Ishikawa (cell line): ENCODE measurements at regions not wholly inside any gene's neighbourhood (a gene's known extent, or its start where the extent isn't known, plus 50 kb on each side); places are given as distances from the start of the nearest gene placed in this dataset.
A peak's percentile ranks its signal among the peaks of the same experiment; 100 is the strongest.

Source experiments
- CEBPB ChIP-seq: IDR thresholded peaks from 2 replicates; pipeline ENCODE4 v1.6.1; 2012
- CREB1 ChIP-seq: IDR thresholded peaks from 2 replicates; pipeline ENCODE4 v1.6.1; 2012; ENCODE audit warnings: low read depth
- EGR1 ChIP-seq: IDR thresholded peaks from 2 replicates; pipeline ENCODE4 v1.6.1; 2012
- EP300 ChIP-seq: IDR thresholded peaks from 2 replicates; pipeline ENCODE4 v1.6.1; 2012; ENCODE audit warnings: borderline replicate concordance
- FOXM1 ChIP-seq: IDR thresholded peaks from 2 replicates; pipeline ENCODE4 v1.6.1; 2012; ENCODE audit warnings: low read depth, borderline replicate concordance
- MAX ChIP-seq: IDR thresholded peaks from 2 replicates; pipeline ENCODE4 v1.6.1; 2012
- NFIC ChIP-seq: IDR thresholded peaks from 2 replicates; pipeline ENCODE4 v1.6.1; 2012
- RAD21 ChIP-seq: IDR thresholded peaks from 2 replicates; pipeline ENCODE4 v1.6.1; 2012; ENCODE audit warnings: low read depth
- REST ChIP-seq: IDR thresholded peaks from 2 replicates; pipeline ENCODE4 v1.6.1; 2012; ENCODE audit warnings: low read depth, mild to moderate bottlenecking
- TAF1 ChIP-seq: IDR thresholded peaks from 2 replicates; pipeline ENCODE4 v1.6.1; 2012; ENCODE audit warnings: low read depth, mild to moderate bottlenecking
- TCF12 ChIP-seq: IDR thresholded peaks from 2 replicates; pipeline ENCODE4 v1.6.1; 2012; ENCODE audit warnings: low read depth
- TEAD4 ChIP-seq: IDR thresholded peaks from 2 replicates; pipeline ENCODE4 v1.6.1; 2012
- USF1 ChIP-seq: IDR thresholded peaks from 2 replicates; pipeline ENCODE4 v1.6.1; 2012
- YY1 ChIP-seq: IDR thresholded peaks from 2 replicates; pipeline ENCODE4 v1.6.1; 2012; ENCODE audit warnings: low read depth
- ZBTB7A ChIP-seq: IDR thresholded peaks from 2 replicates; pipeline ENCODE4 v1.6.1; 2012; ENCODE audit warnings: low read depth

- TF ChIP-seq TEAD4 (no peak), CREB1 (no peak), NFIC (no peak), MAX (no peak), EP300 (no peak), FOXM1 (no peak), ZBTB7A (no peak), CEBPB (no peak)
Measured at GRCh38 chr6:112760831-112761230, 413.7 kb downstream of the RFPL4B start.

- TF ChIP-seq MAX (no peak), ZBTB7A (no peak), CEBPB (no peak), TAF1 (no peak), EP300 (no peak), NFIC (no peak), USF1 (no peak), FOXM1 (no peak), TEAD4 (no peak), YY1 (no peak), EGR1 (no peak), RAD21 (no peak)
Measured at GRCh38 chr6:112761740-112762139, 414.6 kb downstream of the RFPL4B start.

- no peak for TF ChIP-seq CEBPB
- no peak for TF ChIP-seq YY1
- TF ChIP-seq RAD21 = no peak
- no peak for TF ChIP-seq TEAD4
- no peak for TF ChIP-seq EGR1
- no peak for TF ChIP-seq CREB1
- no peak for TF ChIP-seq MAX
- TF ChIP-seq EP300 = no peak
- no peak for TF ChIP-seq ZBTB7A
Measured at GRCh38 chr6:112764377-112764776, 417.2 kb downstream of the RFPL4B start.

- no peak for TF ChIP-seq NFIC
- TF ChIP-seq EP300 = no peak
- no peak for TF ChIP-seq TCF12
- TF ChIP-seq EGR1 = no peak
- no peak for TF ChIP-seq FOXM1
- no peak for TF ChIP-seq TEAD4
- TF ChIP-seq USF1 = no peak
- no peak for TF ChIP-seq YY1
- no peak for TF ChIP-seq CEBPB
- TF ChIP-seq ZBTB7A = no peak
- no peak for TF ChIP-seq CREB1
- no peak for TF ChIP-seq MAX
Measured at GRCh38 chr6:112770308-112770707, 423.2 kb downstream of the RFPL4B start.

- TF ChIP-seq EGR1 (no peak), ZBTB7A (no peak), TAF1 (no peak), FOXM1 (no peak)
Measured at GRCh38 chr6:112773187-112773586, 426.1 kb downstream of the RFPL4B start.

GRCh38 chr6:112774319-112774718 lies 427.2 kb downstream of the RFPL4B start:
- no peak for TF ChIP-seq YY1
- TF ChIP-seq CREB1 = no peak
- TF ChIP-seq CEBPB = no peak
- no peak for TF ChIP-seq RAD21
- no peak for TF ChIP-seq NFIC
- TF ChIP-seq MAX = no peak
- TF ChIP-seq REST = no peak
- no peak for TF ChIP-seq TAF1
- no peak for TF ChIP-seq FOXM1
- TF ChIP-seq TCF12 = no peak
- no peak for TF ChIP-seq TEAD4
- TF ChIP-seq USF1 = no peak
- no peak for TF ChIP-seq EGR1
- no peak for TF ChIP-seq ZBTB7A
- TF ChIP-seq EP300 = no peak

- TF ChIP-seq EGR1 (no peak), FOXM1 (no peak), USF1 (no peak), ZBTB7A (no peak), YY1 (0 out of 2 replicates have a peak, but pooled peaks have one; percentile 29), RAD21 (peak; percentile 86), CREB1 (no peak), MAX (no peak)
Measured at GRCh38 chr6:112780498-112781096, 433.5 kb downstream of the RFPL4B start.
